HPDE6-E6E7 (cell line): ENCODE measurements at regions not wholly inside any gene's neighbourhood (a gene's known extent, or its start where the extent isn't known, plus 50 kb on each side); places are given as distances from the start of the nearest gene placed in this dataset.
"Not testable (repeated sequence)": the region's sequence is repeated elsewhere in the genome, so short reads cannot be mapped to it uniquely, and the experiment has no call there.

Experiments used
- DNase-seq: peaks from one replicate; pipeline ENCODE4 v3.0.0; 2011; ENCODE audit warnings: missing footprints; ENCODE audit errors: extremely low spot score

DNA sequence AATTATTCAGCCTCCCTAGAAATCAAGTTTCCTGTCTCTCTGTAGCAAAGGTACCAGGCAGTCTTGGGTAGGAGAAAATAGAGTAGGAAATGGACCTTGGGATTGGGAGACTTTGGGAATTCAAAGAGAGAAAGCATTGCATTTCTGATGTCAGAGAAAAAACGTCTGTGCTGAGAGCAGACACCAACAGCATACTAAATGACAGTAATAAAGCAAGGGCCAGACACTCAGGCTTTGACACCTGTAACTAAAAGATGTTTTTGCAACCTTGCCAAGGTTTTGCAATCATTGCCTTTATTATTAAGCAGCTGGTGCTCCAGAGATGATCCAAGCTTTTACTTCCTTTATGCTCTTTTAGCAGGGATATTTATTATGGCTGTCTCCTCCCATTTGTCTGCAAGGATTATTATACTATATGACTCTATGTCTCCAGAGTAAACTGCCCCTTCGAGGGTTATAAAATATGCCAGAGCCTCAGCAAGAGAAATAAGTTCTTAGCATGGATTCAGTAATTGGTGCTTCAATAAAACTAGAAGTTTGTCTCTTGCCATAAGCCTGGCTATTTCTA lies 85.2 kb upstream of the GRAMD1B start:
- DNase-seq, result no peak

DNA sequence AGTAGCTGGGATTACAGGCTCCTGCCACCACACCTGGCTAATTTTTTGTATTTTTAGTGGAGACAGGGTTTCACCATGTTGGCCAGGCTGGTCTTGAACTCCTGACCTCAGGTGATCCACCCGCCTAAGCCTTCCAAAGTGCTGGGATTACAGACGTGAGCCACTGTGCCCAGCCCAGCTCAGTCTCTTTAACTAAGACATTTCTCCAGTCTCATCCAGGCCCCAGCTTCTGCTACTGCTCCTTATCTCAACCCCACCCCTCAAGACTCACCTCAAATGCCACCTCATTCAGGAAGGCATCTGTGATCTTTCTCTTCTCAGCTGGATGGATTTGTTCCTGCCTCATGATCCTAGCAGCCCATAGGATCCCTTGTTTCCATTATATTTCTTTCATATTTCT lies 85.9 kb upstream of the GRAMD1B start:
- DNase-seq, result not testable (repeated sequence)

DNA sequence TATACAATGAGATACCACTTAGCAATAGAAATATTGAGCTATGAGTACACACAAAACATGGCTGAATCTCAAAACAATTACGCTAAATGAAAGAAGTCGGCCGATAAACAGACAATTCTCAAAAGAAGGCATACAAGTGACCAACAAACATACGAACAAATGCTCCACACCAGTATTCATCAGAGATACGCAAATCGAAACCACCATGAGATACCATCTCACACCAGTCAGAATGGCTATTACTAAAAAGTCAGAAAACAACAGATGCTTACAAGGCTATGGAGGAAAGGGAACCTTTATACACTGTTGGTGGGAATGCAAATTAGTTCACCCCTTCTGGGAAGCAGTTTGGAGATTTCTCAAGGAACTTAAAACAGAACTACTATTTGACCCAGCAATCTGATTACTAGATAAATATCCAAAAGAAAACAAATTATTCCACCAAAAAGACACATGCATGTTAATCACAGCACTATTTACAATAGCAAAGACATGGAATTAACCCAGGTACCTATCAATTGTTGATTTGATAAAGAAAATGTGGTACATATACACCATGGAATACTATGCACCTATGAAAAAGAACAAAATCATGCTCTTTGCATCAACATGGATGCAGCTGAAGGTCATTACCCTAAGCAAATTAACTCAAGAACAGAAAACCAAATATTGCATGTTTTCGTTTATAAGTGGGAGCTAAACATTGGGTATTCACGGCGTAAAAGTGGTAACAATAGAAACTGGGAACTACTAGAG lies 90.9 kb upstream of the GRAMD1B start:
- DNase-seq, result no peak

DNA sequence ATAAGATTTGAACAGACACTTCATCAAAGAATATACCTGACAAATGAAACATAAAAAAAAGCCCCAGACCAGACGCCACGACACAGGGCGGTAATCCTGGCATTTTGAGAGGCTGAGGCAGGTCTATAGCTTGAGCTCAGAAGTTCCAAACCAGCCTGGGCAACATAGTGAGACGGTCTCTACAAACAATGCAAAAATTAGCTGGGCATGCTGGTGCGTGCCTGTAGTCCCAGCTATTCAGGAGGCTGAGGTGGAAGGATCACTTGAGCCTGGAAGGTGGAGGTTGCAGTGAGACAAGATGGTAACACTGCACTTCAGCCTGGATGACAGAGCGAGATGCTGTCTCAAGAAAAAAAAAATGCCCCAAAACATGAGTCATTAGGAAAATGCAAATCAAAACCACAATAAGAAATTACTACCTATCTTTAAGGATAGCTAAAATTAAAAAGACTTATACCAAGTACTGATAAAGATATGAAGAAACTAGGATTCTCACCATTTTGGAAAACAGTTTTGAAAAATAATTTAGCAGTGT lies 91.7 kb upstream of the GRAMD1B start:
- no peak for DNase-seq

DNA sequence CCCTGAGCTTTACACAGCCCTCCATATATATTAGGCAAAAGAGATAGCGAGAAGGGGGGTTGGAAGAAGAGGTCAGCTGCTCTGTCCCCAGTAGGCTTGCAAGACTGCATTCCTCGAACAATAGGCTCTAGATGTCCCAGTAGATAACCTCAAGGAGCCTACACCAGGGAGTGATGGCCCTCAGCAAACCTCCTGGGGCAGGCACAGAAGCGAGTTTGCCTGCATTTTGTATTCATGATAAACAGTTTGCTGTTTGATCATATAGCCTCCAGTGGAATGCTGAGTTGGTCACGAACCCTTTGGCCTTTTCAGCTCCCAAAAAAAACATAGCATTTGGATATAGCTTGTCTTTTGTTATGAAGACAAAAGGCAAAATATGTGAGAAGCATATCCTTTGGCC lies 95.1 kb upstream of the GRAMD1B start:
- no peak for DNase-seq

DNA sequence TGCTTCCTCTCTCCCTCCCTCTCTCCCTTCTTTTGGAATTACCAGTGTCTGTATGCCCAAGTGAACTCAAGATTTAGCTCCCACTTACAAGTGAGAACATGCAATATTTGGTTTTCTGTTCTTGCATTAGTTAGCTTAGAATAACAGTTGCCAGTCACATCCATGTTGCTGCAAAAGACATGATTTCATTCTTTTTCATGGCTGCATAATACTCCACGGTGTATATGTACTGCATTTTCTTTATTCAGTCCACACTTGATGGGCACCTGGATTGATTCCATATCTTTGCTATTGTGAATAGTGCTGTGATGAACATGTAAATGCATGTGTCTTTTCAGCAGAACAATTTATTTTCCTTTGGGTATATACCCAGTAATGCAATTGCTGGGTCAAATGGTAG lies 97.5 kb upstream of the GRAMD1B start:
- not testable (repeated sequence) for DNase-seq

DNA sequence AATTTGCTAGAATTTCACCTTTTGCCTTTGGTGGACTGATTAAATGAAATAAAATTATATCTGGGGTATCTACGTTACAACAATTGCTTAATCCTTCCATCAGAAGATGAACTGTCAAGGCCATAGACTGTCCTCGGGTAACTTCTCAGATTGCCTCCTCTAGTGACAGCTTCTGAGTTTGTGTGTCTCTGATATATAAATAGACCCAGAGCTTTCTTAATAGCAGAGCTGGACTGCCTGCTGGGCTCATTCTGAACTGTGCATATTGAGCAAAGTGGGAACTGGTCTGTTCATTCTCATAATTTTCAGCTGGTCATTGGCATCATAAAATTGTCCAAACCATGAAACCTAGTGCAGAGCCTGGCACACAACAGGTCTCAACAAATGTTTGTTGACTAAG lies 99.1 kb upstream of the GRAMD1B start:
- DNase-seq, result no peak

DNA sequence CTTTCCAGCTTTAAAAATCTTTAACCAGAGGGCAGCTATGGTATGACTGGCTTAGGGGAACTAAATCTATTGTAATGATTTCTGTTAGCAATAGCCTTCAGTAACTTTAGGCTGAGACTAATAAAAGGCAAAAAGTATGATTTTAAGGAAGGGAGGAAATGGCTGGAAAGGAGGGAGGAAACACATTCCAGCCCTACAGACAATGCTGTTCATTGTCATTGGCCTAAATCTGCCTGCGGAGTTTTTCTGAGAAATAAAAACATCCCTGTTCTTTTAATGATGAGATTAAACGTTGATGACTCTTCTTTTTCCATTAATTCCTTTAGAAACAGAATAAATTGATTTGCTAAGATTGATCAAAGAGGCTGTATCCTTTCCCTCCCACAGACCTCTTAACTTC lies 99.6 kb upstream of the GRAMD1B start:
- DNase-seq, result no peak

DNA sequence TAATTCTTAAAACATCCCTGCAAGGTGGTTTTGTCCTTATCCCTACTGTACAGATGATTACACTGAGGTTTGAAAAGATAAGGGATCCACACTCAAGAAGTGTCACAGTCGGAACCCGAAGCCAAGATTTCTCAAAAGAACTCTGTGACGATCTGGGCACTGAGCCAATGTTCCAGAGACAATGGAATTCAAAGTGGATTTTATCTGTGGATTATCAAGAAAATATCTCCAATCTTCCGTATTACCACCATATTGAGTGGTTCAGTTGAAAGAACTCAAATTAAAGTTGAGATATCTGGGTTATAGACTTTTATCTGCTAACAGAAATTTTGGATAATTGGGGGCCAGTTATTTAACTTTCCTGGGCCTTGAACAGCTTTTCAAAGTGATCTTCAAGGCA lies 100.0 kb upstream of the GRAMD1B start:
- no peak for DNase-seq

DNA sequence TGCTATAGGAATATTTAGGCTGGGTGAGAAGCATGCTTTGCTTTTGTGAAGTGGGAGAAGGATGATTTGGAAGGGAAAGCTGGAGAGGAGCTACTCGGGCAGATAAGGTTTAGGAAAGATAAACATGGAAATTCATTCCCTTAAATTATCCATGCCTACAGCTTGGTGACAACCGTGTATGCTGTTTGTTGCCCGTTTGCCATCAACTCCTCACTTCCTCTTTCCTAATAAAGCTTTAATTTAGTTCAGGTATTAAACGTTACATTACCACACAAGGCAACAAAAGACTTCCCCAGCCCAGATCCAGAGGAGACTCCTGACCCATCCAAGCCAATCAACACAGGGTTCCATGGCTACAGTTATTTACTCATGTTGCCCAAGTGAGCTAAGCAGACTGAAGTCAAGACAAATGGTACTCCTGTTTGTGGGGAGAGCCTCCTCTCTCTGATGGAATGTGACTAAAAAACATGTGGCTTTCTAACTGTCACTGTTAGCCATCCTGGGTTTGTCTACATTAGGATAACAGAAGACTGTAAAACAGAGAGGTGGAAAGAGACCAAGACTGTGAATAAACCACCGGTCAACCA lies 101.7 kb upstream of the GRAMD1B start:
- no peak for DNase-seq

DNA sequence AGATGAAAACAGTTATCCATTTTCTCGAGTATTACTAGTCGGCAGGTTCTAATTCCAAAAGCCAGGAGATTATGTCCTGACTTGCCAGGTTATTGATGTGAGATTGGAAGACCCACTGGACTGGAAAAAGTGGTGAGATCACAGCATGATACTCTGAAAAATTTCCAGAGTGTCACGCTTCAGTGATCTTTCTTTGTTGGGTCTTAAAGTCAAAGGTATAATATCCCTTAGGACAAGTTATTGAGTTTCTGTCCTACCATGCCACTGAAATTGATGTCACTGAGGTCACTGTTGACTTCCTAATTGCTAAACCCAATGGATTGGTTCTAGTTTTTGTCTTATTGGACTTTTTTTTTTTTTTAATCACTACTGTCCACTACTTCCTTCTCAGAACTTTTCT lies 104.5 kb upstream of the GRAMD1B start:
- DNase-seq, result no peak

DNA sequence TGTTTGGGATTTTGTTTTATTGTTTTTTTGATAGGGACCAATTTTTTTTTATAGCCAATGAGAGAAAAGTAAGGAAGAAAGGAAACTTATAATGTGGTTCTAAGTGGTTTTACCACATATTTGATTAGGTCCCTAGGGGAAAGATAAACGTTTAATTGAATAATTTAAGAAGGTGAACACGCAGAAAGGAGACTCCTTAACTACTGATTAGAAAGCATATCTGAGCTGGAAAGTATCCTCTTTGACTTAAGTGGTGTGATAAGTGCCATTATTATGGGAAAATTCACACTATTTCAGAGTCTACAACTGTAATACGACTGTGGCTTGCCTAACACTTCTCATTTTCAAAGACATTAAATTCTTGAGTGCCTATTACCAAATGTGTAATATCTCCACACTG lies 106.5 kb upstream of the GRAMD1B start:
- DNase-seq, result no peak

DNA sequence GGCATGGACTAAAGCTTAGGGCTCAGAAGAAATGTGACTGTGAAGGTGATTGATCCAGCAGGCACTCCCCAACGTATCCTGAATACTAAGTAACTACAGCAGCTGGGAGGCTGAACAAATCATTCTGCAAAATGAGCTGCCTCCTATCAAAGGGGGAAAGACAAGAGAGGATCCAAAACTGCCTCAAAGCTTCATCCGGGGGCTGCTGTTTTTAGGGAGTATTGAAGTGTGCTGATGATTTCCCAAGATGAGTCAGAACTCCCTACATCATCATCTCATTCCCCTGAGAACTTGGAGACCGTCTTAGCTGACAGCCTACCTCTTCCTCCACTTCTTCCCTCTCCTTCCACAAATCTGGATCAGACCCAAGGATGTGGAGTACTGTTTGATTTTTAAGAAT lies 108.4 kb upstream of the GRAMD1B start:
- no peak for DNase-seq

DNA sequence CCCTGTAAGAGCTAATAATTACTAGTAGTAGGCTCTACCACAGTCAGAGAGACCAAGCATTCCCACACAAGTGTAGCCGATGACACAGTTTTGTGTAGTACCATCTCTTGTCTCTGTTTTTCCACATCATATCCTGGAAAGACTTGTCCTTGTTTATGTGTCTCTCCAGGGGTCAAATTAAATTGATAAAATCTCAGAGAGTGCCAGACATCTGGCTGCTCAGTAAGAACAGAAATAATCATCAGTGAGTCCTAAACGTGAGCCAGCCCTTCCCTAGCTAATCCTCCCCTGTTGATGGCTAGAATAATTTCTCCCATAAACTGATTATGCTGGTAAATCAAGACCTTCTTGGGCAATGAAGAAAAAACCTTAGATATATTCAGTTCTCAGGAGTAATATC lies 111.4 kb upstream of the GRAMD1B start:
- DNase-seq, result no peak

DNA sequence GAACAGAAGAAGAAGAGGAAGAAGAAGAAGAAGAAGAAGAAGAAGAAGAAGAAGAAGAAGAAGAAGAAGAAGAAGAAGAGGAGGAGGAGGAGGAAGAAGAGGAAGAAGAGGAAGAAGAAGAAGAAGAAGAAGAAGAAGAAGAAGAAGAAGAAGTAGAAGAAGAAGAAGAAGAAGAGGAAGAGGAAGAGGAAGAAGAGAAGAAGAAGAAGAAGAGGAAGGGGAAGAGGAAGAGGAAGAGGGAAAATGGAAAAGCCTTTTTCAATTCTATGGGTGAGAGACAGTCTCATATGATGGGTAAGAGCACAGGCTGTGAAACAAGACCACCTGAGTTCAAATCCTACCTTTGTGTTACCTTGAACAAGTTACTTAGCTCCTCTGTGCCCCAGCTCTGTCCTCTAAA lies 111.9 kb upstream of the GRAMD1B start:
- DNase-seq, result not testable (repeated sequence)

DNA sequence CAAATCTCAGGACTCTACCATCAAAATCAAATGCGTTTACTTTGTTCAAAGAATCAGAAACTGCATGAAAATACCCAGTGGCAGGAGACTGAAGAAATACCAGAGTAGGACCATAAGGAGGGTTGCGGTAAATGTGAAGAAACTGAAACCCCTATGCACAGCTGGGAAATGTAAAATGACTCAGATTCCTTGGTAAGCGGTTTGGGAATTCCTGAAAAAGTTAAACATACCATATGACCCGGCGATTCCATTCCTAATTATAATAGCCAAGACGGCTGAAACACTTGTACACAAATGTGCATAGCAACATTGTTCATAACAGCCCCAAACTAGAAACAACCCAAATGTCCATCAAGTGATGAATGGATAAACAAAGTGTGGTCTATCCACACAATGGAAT lies 114.1 kb upstream of the GRAMD1B start:
- DNase-seq, result no peak

DNA sequence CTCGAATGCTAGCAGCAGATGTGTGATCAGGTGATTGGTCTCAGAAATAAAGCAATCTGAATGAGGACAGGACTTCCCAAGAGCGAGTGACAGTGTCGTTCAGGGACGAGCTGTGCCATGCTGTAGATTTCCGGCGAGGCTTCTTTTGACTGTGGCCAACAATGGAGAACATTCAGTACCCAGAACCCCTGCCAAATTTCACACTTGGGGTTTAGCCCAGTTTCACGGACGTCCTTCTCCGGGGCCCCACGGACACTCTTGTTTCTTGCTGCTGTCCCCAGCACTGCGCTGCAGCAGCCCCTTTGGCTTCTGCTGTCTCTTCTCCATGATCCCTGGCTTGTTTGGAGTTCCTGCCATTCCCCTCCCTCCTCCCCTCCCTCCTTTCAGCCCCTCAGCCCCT lies 115.1 kb upstream of the GRAMD1B start:
- no peak for DNase-seq

DNA sequence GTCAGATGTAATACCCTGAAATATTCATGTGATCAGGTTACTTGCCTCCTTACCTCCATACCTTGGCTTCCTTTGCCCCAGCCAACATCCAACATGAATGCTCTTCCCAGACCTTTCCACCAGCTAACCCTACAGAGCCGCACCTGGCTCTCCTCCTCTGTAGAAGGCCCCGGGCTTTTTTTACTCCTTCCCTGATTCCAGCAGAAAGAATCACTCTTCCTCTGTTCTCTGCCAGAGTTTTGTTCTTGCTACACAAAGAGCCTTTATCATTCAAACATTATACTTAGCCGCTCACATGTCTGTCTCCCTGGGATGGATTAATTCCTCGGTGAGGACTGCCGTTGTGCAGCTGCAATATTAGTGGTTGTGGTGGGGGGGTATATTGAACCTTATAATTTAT lies 116.8 kb upstream of the GRAMD1B start:
- DNase-seq, result no peak

DNA sequence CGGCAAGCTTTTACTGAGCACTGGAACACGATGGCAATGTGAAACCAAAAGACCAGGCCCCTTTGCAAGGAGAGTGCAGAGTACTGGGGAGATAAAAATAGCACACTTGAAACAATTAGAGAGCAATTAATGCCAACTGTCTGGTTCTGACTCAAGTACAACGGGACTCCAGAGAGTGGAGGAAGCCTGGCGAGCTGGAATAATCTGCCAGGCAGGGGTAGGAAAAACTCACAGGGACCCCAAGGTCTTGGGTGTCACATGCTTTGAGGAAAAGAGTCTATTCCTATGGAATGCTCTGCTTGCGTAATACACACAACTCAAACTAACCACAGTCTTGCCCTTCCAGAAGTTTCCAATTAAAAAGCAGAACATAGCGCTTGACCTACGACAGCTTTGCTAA lies 113.0 kb upstream of the CLMP start:
- DNase-seq, result no peak

DNA sequence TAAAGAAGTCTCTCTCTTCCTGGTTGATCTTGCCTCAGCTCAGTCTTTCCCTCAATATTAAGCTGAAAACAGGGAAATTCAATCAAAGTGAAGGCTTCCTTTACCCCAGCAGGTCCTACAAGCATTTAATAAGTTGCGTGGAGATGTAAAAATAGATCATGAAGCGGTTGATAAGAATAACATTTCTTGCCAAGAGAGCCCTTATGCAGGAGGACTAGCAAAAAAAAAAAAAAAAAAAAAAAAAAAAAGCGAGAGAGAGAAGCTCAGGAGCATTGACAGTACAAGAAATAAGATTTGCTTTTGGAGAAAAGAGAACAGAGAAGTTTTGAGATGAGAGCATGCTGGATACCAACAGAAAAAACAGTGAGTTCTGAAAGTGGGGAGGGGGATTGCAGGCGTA lies 112.2 kb upstream of the CLMP start:
- no peak for DNase-seq

DNA sequence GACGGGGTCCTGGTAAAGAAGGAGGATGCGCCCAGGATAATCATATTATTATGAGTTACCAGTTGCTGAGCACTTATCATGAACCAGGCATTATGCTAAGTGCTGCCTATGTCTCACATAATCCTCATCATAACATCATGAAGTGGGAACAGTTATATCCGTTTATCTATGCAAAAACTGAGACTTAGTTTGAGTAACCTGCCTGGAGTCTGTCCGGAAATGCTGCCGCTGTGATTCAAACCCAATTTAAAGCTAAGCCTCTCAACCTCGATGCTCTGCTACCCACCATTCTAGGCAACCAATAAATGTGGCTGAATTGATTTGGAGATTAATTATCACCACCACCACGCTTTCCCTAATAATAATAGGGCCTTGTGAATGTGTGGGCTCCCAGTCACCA lies 111.5 kb upstream of the CLMP start:
- DNase-seq, result no peak

DNA sequence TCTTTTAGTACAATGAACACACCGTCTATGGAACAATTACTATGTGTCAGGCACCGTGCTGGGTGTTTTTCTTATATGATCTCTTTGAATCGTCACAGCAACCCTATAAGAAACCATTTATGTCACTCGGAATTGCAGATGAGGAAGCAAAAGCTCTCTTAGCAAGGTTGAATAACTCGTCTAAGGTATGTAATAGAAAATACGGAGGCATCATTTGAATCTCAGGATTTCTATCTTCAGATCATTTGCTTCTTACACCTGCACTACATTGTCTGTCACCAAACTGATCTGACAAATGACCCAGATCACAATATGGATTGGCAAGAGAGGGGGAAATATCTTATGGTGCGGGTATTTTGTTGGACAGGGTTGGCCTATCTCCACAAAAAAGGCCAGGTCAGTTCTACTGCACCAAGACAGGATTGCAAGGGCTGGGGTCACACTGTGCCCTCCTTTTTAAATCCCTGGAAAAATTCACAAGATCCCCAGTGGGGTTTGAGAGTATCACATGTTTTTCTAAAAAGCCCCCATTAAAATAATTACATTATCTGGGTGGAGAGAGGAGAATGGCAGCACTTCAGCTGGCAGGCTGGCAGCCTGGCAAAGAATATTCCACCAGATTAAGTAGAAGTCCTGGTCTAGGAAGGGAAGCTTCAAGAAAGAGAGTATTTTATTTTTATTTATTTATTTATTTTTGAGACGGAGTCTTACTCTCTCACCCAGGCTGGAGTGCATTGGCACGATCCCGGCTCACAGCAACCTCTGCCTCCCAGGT lies 110.7 kb upstream of the CLMP start:
- no peak for DNase-seq
